Stimulated activated CD8-positive, alpha-beta memory T cell treated with anti-CD3 and anti-CD28 coated beads, Interleukin-15, amount 100 ng/mL, for 1 hour (primary cell): ENCODE measurements at regions not wholly inside any gene's neighbourhood (a gene's known extent, or its start where the extent isn't known, plus 50 kb on each side); places are given as distances from the start of the nearest gene placed in this dataset.

Experiments used
- DNase-seq: peaks from one replicate; pipeline ENCODE4 v3.0.0-alpha.2; 2020; ENCODE audit warnings: low read depth

GRCh38 chr2:14182227-14182946 is 450.1 kb upstream of the LRATD1 start:
- DNase-seq = no peak

GRCh38 chr2:14185906-14186305 is 446.6 kb upstream of the LRATD1 start:
- DNase-seq = no peak

GRCh38 chr2:14188446-14188845 is 444.1 kb upstream of the LRATD1 start:
- no peak for DNase-seq

GRCh38 chr2:14189929-14190328 is 442.6 kb upstream of the LRATD1 start:
- DNase-seq = no peak

GRCh38 chr2:14194233-14194632 is 438.3 kb upstream of the LRATD1 start:
- DNase-seq = no peak

GRCh38 chr2:14197293-14197692 is 435.2 kb upstream of the LRATD1 start:
- no peak for DNase-seq

GRCh38 chr2:14199040-14199439 is 433.5 kb upstream of the LRATD1 start:
- DNase-seq = no peak

GRCh38 chr2:14219306-14219705 is 413.2 kb upstream of the LRATD1 start:
- DNase-seq = no peak

GRCh38 chr2:14220101-14220500 is 412.4 kb upstream of the LRATD1 start:
- no peak for DNase-seq

- no peak for DNase-seq
Measured at GRCh38 chr2:14221466-14221865, 411.1 kb upstream of the LRATD1 start.

GRCh38 chr2:14223576-14223975 is 408.9 kb upstream of the LRATD1 start:
- no peak for DNase-seq

GRCh38 chr2:14231391-14231898 is 401.1 kb upstream of the LRATD1 start:
- DNase-seq = no peak

- no peak for DNase-seq
Measured at GRCh38 chr2:14232217-14232616, 400.3 kb upstream of the LRATD1 start.

GRCh38 chr2:14234911-14235310 is 397.6 kb upstream of the LRATD1 start:
- no peak for DNase-seq

- DNase-seq = no peak
Measured at GRCh38 chr2:14235667-14236066, 396.9 kb upstream of the LRATD1 start.

- no peak for DNase-seq
Measured at GRCh38 chr2:14237902-14238301, 394.6 kb upstream of the LRATD1 start.

- no peak for DNase-seq
Measured at GRCh38 chr2:14239605-14240004, 392.9 kb upstream of the LRATD1 start.

- DNase-seq = no peak
Measured at GRCh38 chr2:14240868-14241267, 391.6 kb upstream of the LRATD1 start.

- no peak for DNase-seq
Measured at GRCh38 chr2:14245901-14246300, 386.6 kb upstream of the LRATD1 start.

- no peak for DNase-seq
Measured at GRCh38 chr2:14255135-14255820, 377.2 kb upstream of the LRATD1 start.

- DNase-seq = no peak
Measured at GRCh38 chr2:14256890-14257289, 375.6 kb upstream of the LRATD1 start.

GRCh38 chr2:14257801-14258507 is 374.6 kb upstream of the LRATD1 start:
- DNase-seq = no peak

- no peak for DNase-seq
Measured at GRCh38 chr2:14261771-14262170, 370.7 kb upstream of the LRATD1 start.
